HPDE6-E6E7 (cell line): ENCODE measurements at regions not wholly inside any gene's neighbourhood (a gene's known extent, or its start where the extent isn't known, plus 50 kb on each side); places are given as distances from the start of the nearest gene placed in this dataset.
"Not testable (repeated sequence)": the region's sequence is repeated elsewhere in the genome, so short reads cannot be mapped to it uniquely, and the experiment has no call there.

Experiments
- DNase-seq: peaks from one replicate; pipeline ENCODE4 v3.0.0; 2011; ENCODE audit warnings: missing footprints; ENCODE audit errors: extremely low spot score

DNA sequence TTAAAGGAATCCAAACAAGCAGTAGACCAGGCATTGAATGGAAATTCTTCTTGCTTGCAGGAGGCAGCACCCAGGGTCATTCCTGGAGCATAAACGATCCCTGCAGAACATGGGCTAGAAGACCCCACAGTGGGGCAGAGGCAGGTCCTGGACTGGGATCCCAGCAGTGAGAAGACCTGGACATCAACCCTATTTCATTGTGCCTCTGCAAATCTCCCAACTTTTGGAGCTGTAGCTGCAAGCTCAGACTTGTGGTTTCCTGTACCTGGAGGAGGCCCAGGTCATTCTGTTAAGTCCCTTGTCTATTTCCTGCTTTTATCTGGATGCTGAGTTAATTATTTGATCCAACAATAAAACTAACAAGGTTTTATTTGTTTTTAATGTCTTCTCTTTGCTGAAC is 61.7 kb downstream of the CALM1 start:
- DNase-seq, result peak; percentile 52

GRCh38 chr14:90460136-90460535 is 63.3 kb downstream of the CALM1 start:
- DNase-seq, result no peak

GRCh38 chr14:90461425-90461824 is 64.6 kb downstream of the CALM1 start:
- DNase-seq, result no peak

- DNase-seq, result no peak
These were observed 67.7 kb downstream of the CALM1 start for GRCh38 chr14:90464481-90464880.

DNA sequence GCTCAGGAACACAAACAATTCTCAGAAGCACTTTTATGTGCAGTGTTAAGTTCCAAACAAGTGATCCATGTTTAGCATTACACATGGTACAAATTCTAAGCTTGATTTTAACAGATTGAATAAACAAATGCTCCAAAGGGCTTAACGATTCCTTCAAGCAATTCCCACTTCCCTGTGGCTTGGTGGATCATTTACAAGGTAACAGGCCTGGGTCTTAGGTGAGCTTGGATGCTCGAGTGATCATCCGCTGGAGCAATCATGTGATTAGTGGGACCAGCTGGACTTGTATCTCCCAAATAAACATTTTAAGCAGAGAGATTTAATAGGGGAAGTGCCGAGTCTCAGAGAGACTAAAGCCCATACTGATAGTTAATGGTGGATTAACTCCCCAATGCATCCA is 70.7 kb downstream of the CALM1 start:
- DNase-seq, result no peak

- not testable (repeated sequence) for DNase-seq
These were observed 72.6 kb downstream of the CALM1 start for GRCh38 chr14:90469416-90469815.

GRCh38 chr14:90472632-90473031 is 75.8 kb downstream of the CALM1 start:
- no peak for DNase-seq
